ENCODE measurements at regions not wholly inside any gene's neighbourhood (a gene's known extent, or its start where the extent isn't known, plus 50 kb on each side); places are given as distances from the start of the nearest gene placed in this dataset.
A peak's percentile ranks its signal among the peaks of the same experiment; 100 is the strongest.

GRCh38 chr16:86060381-86061317, 161.7 kb downstream of the IRF8 start:
- no peak for DNase-seq (ENCODE audit: low spot score)

- DNase-seq (ENCODE audit: low spot score) = no peak
Measured at GRCh38 chr16:86061318-86061695, 162.3 kb downstream of the IRF8 start.

GRCh38 chr16:86061721-86062120, 162.8 kb downstream of the IRF8 start:
- DNase-seq (ENCODE audit: low spot score) = peak; percentile 57

GRCh38 chr16:86062271-86062965, 163.5 kb downstream of the IRF8 start:
- DNase-seq (ENCODE audit: low spot score) = no peak

- no peak for DNase-seq (ENCODE audit: low spot score)
Measured at GRCh38 chr16:86063760-86064405, 164.9 kb downstream of the IRF8 start.

GRCh38 chr16:86064431-86065250, 165.7 kb downstream of the IRF8 start:
- no peak for DNase-seq (ENCODE audit: low spot score)

- DNase-seq (ENCODE audit: low spot score) = no peak
Measured at GRCh38 chr16:86065711-86066110, 166.7 kb downstream of the IRF8 start.

- no peak for DNase-seq (ENCODE audit: low spot score)
Measured at GRCh38 chr16:86066811-86067210, 167.8 kb downstream of the IRF8 start.

- DNase-seq (ENCODE audit: low spot score) = no peak
Measured at GRCh38 chr16:86067516-86067915, 168.6 kb downstream of the IRF8 start.

GRCh38 chr16:86067936-86068335, 169.0 kb downstream of the IRF8 start:
- no peak for DNase-seq (ENCODE audit: low spot score)

GRCh38 chr16:86068722-86069121, 169.8 kb downstream of the IRF8 start:
- DNase-seq (ENCODE audit: low spot score) = no peak

GRCh38 chr16:86069736-86070298, 170.9 kb downstream of the IRF8 start:
- DNase-seq (ENCODE audit: low spot score) = no peak

GRCh38 chr16:86070484-86070883, 171.5 kb downstream of the IRF8 start:
- no peak for DNase-seq (ENCODE audit: low spot score)

GRCh38 chr16:86070971-86071370, 172.0 kb downstream of the IRF8 start:
- DNase-seq (ENCODE audit: low spot score) = no peak

GRCh38 chr16:86071611-86072240, 172.8 kb downstream of the IRF8 start:
- DNase-seq (ENCODE audit: low spot score) = no peak

- peak; percentile 75 for DNase-seq (ENCODE audit: low spot score)
Measured at GRCh38 chr16:86072328-86073102, 173.6 kb downstream of the IRF8 start.

- DNase-seq (ENCODE audit: low spot score) = no peak
Measured at GRCh38 chr16:86073103-86073625, 174.2 kb downstream of the IRF8 start.

- DNase-seq (ENCODE audit: low spot score) = no peak
Measured at GRCh38 chr16:86073763-86074493, 175.0 kb downstream of the IRF8 start.
